HEK293T (cell line): ENCODE measurements at regions not wholly inside any gene's neighbourhood (a gene's known extent, or its start where the extent isn't known, plus 50 kb on each side); places are given as distances from the start of the nearest gene placed in this dataset.
A peak's percentile ranks its signal among the peaks of the same experiment; 100 is the strongest.

ENCODE experiments used
- CTCF ChIA-PET: fragments of 350-600 bp; formaldehyde crosslinking; extraction: SDS; loops from one replicate; lab custom pipeline; 2021; ENCODE audit warnings: antibody characterized with exemption, inconsistent platforms; lab: Yijun Ruan, JAX
- POLR2A ChIA-PET: fragments of 350-600 bp; formaldehyde crosslinking; extraction: SDS; loops from one replicate; lab custom pipeline; 2020; ENCODE audit warnings: antibody characterized with exemption, inconsistent platforms; lab: Yijun Ruan, JAX
- DNase-seq: peaks from one replicate; pipeline ENCODE4 v3.0.0; 2012; ENCODE audit warnings: mixed read lengths; ENCODE audit errors: extremely low spot score
- ARNT ChIP-seq: fragments of 450-650 bp; IDR thresholded peaks from 2 replicates; pipeline ENCODE4 v1.6.1; 2017; ENCODE audit warnings: mild to moderate bottlenecking
- BHLHE40 ChIP-seq: fragments of 450-650 bp; IDR thresholded peaks from 2 replicates; pipeline ENCODE4 v1.6.1; 2016; ENCODE audit warnings: mild to moderate bottlenecking, moderate library complexity, borderline replicate concordance
- CTBP1 ChIP-seq: fragments of 450-650 bp; IDR thresholded peaks from 2 replicates; pipeline ENCODE4 v1.6.1; 2016; ENCODE audit warnings: borderline replicate concordance
- ELF4 ChIP-seq: fragments of 450-650 bp; IDR thresholded peaks from 2 replicates; pipeline ENCODE4 v1.6.1; 2017; ENCODE audit warnings: antibody characterized with exemption
- FOXA1 ChIP-seq: fragments of 450-650 bp; IDR thresholded peaks from 2 replicates; pipeline ENCODE4 v1.6.1; 2016; ENCODE audit warnings: mild to moderate bottlenecking
- FOXK2 ChIP-seq: fragments of 450-650 bp; IDR thresholded peaks from 2 replicates; pipeline ENCODE4 v1.6.1; 2016; ENCODE audit warnings: mild to moderate bottlenecking
- FOXM1 ChIP-seq: fragments of 450-650 bp; IDR thresholded peaks from 2 replicates; pipeline ENCODE4 v1.6.1; 2017; ENCODE audit warnings: mild to moderate bottlenecking, borderline replicate concordance
- HDGF ChIP-seq: fragments of 450-650 bp; IDR thresholded peaks from 2 replicates; pipeline ENCODE4 v1.6.1; 2017; ENCODE audit warnings: antibody characterized with exemption, borderline replicate concordance
- L3MBTL2 ChIP-seq: fragments of 450-650 bp; conservative IDR thresholded peaks from 2 replicates; pipeline ENCODE4 v1.6.1; 2016; ENCODE audit warnings: mild to moderate bottlenecking
- LEF1 ChIP-seq: fragments of 450-650 bp; IDR thresholded peaks from 2 replicates; pipeline ENCODE4 v1.6.1; 2017; ENCODE audit warnings: mild to moderate bottlenecking, borderline replicate concordance
- NFRKB ChIP-seq: fragments of 450-650 bp; IDR thresholded peaks from 2 replicates; pipeline ENCODE4 v1.6.1; 2016; ENCODE audit warnings: mild to moderate bottlenecking, moderate library complexity
- PKNOX1 ChIP-seq: fragments of 450-650 bp; IDR thresholded peaks from 2 replicates; pipeline ENCODE4 v1.6.1; 2016
- SP1 ChIP-seq: fragments of 450-650 bp; IDR thresholded peaks from 2 replicates; pipeline ENCODE4 v1.6.1; 2017
- SUZ12 ChIP-seq: fragments of 450-650 bp; IDR thresholded peaks from 2 replicates; pipeline ENCODE4 v1.6.1; 2016; ENCODE audit warnings: mild to moderate bottlenecking
- TARDBP ChIP-seq: fragments of 450-650 bp; IDR thresholded peaks from 2 replicates; pipeline ENCODE4 v1.6.1; 2016
- ZNF384 ChIP-seq: fragments of 450-650 bp; IDR thresholded peaks from 2 replicates; pipeline ENCODE4 v1.6.1; 2016

- ChIA-PET POLR2A (no interaction called here), CTCF (no interaction called here)
- TF ChIP-seq FOXM1: no peak
- TF ChIP-seq SUZ12: no peak
- no peak for TF ChIP-seq CTBP1
- TF ChIP-seq L3MBTL2: no peak
- TF ChIP-seq TARDBP: no peak
- TF ChIP-seq FOXK2: no peak
- TF ChIP-seq FOXA1: no peak
- TF ChIP-seq HDGF: no peak
- no peak for TF ChIP-seq SP1
- no peak for TF ChIP-seq BHLHE40
- no peak for TF ChIP-seq NFRKB
- no peak for TF ChIP-seq LEF1
- TF ChIP-seq ARNT: no peak
- DNase-seq: no peak
Measured at GRCh38 chr3:159837725-159838124, 150.9 kb upstream of the IL12A start.

GRCh38 chr3:159838938-159839337 is 149.7 kb upstream of the IL12A start:
- DNase-seq: no peak
- CTCF ChIA-PET: interaction anchor here (0.7 to 0.9 kb wide), 2 partner anchors 41 to 66 kb away, joined by 4 to 5 read pairs; no protein-coding TSS in a partner anchor
- POLR2A ChIA-PET: no interaction called here
- TF ChIP-seq NFRKB (no peak), ELF4 (no peak), FOXK2 (no peak), L3MBTL2 (no peak), CTBP1 (no peak)

GRCh38 chr3:159839561-159840379 is 148.9 kb upstream of the IL12A start, which contains the start of gene SCHIP1:
Gene SCHIP1 (plus strand): TSS chr3:159839861.
- no peak for DNase-seq
- ChIA-PET CTCF (interaction anchor here (0.7 to 0.9 kb wide), 2 partner anchors 40 to 65 kb away, joined by 4 to 5 read pairs; no protein-coding TSS in a partner anchor), POLR2A (no interaction called here)
- TF ChIP-seq FOXA1 (no peak), ZNF384 (peak; percentile 45; the same call in 1 of the 2 replicates), SP1 (no peak), PKNOX1 (no peak), LEF1 (no peak), NFRKB (no peak), ELF4 (no peak), HDGF (no peak), SUZ12 (no peak)

GRCh38 chr3:159840703-159841299 is 147.8 kb upstream of the IL12A start:
- ChIA-PET CTCF (interaction anchor here (0.7 kb wide), 1 partner anchor 1113 kb away, joined by 3 read pairs; no protein-coding TSS in a partner anchor), POLR2A (no interaction called here)
- DNase-seq: no peak
- TF ChIP-seq BHLHE40: no peak

- DNase-seq: no peak
- CTCF ChIA-PET: interaction anchor here (0.6 to 0.8 kb wide), 2 partner anchors 10 to 1114 kb away, joined by 3 read pairs; no protein-coding TSS in a partner anchor
- POLR2A ChIA-PET: no interaction called here
- TF ChIP-seq CTBP1 (no peak), FOXK2 (no peak), NFRKB (no peak), SUZ12 (no peak), SP1 (no peak), ZNF384 (no peak), FOXM1 (no peak), TARDBP (no peak), HDGF (no peak), L3MBTL2 (no peak), FOXA1 (no peak), LEF1 (no peak), ARNT (no peak), PKNOX1 (no peak), BHLHE40 (no peak), ELF4 (no peak)
Measured at GRCh38 chr3:159841766-159842165, 146.9 kb upstream of the IL12A start.

GRCh38 chr3:159843840-159844730 is 144.6 kb upstream of the IL12A start:
- DNase-seq: no peak
- no peak for TF ChIP-seq SUZ12
- TF ChIP-seq FOXA1: no peak
- TF ChIP-seq ELF4: no peak
- TF ChIP-seq PKNOX1: no peak
- TF ChIP-seq SP1: no peak
- no peak for TF ChIP-seq FOXM1
- no peak for TF ChIP-seq HDGF
- no peak for TF ChIP-seq ARNT
- peak; percentile 55; the same call in 1 of the 2 replicates for TF ChIP-seq ZNF384
- CTCF ChIA-PET: interaction anchor here (0.8 kb wide), 1 partner anchor 15 kb away, joined by 3 read pairs; no protein-coding TSS in a partner anchor
- POLR2A ChIA-PET: no interaction called here
